ENCODE measurements at regions not wholly inside any gene's neighbourhood (a gene's known extent, or its start where the extent isn't known, plus 50 kb on each side); places are given as distances from the start of the nearest gene placed in this dataset.

DNA sequence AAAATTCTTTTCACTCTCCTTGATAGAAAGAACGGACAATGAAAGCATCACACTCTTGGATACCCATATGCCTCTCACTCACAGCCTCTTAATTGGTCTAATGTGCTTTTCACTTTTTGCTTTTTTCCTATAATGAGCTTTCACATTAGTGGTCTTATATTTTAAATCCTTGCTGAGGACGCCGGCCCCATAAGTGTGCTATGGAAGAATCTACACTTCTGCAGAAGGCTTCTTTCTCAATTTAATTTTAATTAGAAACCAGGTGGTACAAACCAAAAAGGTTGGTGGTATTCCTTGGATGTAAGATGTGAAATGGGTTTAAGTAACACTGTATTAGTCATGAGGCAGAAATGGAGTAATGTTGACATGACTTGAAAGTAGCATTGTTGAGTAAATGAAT lies 190.6 kb upstream of the NFIA start:
- TF ChIP-seq GABPA (IDR thresholded peaks at IDR 0.05; ENCODE audit: low read depth): no peak
- TF ChIP-seq POLR2AphosphoS5 (IDR thresholded peaks at IDR 0.05; ENCODE audit: low read depth): no peak
- TF ChIP-seq REST (IDR thresholded peaks at IDR 0.05; ENCODE audit: insufficient replicate concordance, low read depth): no peak
- TF ChIP-seq, protein P1, sequence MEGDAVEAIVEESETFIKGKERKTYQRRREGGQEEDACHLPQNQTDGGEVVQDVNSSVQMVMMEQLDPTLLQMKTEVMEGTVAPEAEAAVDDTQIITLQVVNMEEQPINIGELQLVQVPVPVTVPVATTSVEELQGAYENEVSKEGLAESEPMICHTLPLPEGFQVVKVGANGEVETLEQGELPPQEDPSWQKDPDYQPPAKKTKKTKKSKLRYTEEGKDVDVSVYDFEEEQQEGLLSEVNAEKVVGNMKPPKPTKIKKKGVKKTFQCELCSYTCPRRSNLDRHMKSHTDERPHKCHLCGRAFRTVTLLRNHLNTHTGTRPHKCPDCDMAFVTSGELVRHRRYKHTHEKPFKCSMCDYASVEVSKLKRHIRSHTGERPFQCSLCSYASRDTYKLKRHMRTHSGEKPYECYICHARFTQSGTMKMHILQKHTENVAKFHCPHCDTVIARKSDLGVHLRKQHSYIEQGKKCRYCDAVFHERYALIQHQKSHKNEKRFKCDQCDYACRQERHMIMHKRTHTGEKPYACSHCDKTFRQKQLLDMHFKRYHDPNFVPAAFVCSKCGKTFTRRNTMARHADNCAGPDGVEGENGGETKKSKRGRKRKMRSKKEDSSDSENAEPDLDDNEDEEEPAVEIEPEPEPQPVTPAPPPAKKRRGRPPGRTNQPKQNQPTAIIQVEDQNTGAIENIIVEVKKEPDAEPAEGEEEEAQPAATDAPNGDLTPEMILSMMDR (IDR thresholded peaks at IDR 0.05; ENCODE audit: insufficient read depth, low read length): no peak
- no peak for TF ChIP-seq SPI1 (IDR thresholded peaks at IDR 0.05; ENCODE audit: borderline replicate concordance, low read depth)
- H3K27me3 ChIP-seq (ENCODE audit: insufficient read depth, poor library complexity, severe bottlenecking): no peaks in the 10 kb centered on the region
- no peak overlapping the region for H3K4me3 ChIP-seq (replicated peaks; ENCODE audit: insufficient read depth, low read length)
- DNase-seq (ENCODE audit: low read depth in 1 of 2, low spot score in 1 of 2): no peak
- H3K27ac ChIP-seq (replicated peaks): no peak overlapping the region

DNA sequence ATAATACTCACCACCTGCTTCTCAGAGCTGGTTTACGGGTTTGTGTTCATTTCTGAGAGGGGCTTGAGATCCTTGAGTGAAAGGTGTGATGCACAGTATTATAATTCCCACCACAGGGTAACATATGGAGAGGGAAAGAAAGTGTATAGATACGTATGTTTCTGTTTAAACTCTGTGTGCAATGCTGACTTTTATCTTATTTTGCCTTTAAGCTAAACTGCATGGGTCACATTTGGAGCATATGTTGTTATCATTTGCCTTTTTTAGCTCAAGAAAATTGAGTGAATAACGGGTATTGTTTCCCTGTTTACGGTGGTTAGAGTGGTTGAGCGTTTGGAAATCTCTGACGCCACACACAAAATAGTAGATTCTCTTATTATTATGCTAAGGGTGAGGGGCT lies 191.1 kb upstream of the NFIA start:
- no peaks in the 10 kb centered on the region for H3K27me3 ChIP-seq (ENCODE audit: insufficient read depth, poor library complexity, severe bottlenecking)
- no peak overlapping the region for H3K27ac ChIP-seq (replicated peaks)
- no peak for DNase-seq (ENCODE audit: low read depth in 1 of 2, low spot score in 1 of 2)
- H3K4me3 ChIP-seq (replicated peaks; ENCODE audit: insufficient read depth, low read length): no peak overlapping the region
- TF ChIP-seq SPI1 (IDR thresholded peaks at IDR 0.05; ENCODE audit: borderline replicate concordance, low read depth) (no peak), GABPA (IDR thresholded peaks at IDR 0.05; ENCODE audit: low read depth) (no peak), POLR2AphosphoS5 (IDR thresholded peaks at IDR 0.05; ENCODE audit: low read depth) (no peak), REST (IDR thresholded peaks at IDR 0.05; ENCODE audit: insufficient replicate concordance, low read depth) (no peak)
- TF ChIP-seq, protein P1 (IDR thresholded peaks at IDR 0.05; ENCODE audit: insufficient read depth, low read length): no peak

DNA sequence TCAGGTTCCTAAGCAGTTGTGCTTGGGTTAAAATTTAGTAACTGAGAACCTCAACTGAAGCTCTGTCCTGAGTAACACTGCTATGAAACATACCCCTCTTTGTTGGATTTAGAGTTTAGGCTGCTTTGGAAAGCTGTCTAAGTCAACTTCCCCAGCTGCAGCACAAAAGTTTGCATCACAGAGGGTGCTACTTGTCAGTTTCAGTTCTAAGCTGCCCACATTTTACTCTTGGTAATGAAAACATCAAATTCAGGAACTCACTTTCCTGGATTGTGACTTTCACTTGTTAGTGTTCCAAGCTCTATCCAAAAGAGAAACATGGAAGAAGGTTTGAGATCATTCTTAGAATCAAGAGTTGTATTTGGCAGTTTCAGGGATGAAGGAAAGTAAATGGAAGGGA lies 191.7 kb upstream of the NFIA start:
- H3K27me3 ChIP-seq (ENCODE audit: insufficient read depth, poor library complexity, severe bottlenecking): no peaks in the 10 kb centered on the region
- TF ChIP-seq REST (IDR thresholded peaks at IDR 0.05; ENCODE audit: insufficient replicate concordance, low read depth): no peak
- TF ChIP-seq GABPA (IDR thresholded peaks at IDR 0.05; ENCODE audit: low read depth): no peak
- TF ChIP-seq, protein P1 (IDR thresholded peaks at IDR 0.05; ENCODE audit: insufficient read depth, low read length): no peak
- no peak for TF ChIP-seq POLR2AphosphoS5 (IDR thresholded peaks at IDR 0.05; ENCODE audit: low read depth)
- TF ChIP-seq SPI1 (IDR thresholded peaks at IDR 0.05; ENCODE audit: borderline replicate concordance, low read depth): no peak

More for the DNA sequence above, 191.7 kb upstream of the NFIA start:
- H3K4me3 ChIP-seq (replicated peaks; ENCODE audit: insufficient read depth, low read length): no peak overlapping the region
- no peak for DNase-seq (ENCODE audit: low read depth in 1 of 2, low spot score in 1 of 2)
- no peak overlapping the region for H3K27ac ChIP-seq (replicated peaks)

All from HL-60 (cell line).